Activated naive CD4-positive, alpha-beta T cell treated with anti-CD3 and anti-CD28 coated beads, Interleukin-2, amount 10 ng/mL, durations not matched to agents 7 days and 5 days (primary cell): ENCODE measurements at regions not wholly inside any gene's neighbourhood (a gene's known extent, or its start where the extent isn't known, plus 50 kb on each side); places are given as distances from the start of the nearest gene placed in this dataset.
"Not testable (repeated sequence)": the region's sequence is repeated elsewhere in the genome, so short reads cannot be mapped to it uniquely, and the experiment has no call there.

Experiments
- CTCF ChIA-PET: fragments of 350-600 bp; sonication (Branson Sonifier 250); formaldehyde crosslinking; loops from one replicate; lab custom pipeline; 2021; ENCODE audit warnings: antibody characterized with exemption; lab: Charles Lee
- DNase-seq: peaks from one replicate; pipeline ENCODE4 v3.0.0-alpha.2; 2020
- H3K27ac Mint-ChIP-seq: one replicate; pipeline ENCODE4 v1.8.0; 2021; ENCODE audit warnings: mild to moderate bottlenecking, moderate library complexity, mixed read lengths
- H3K27me3 Mint-ChIP-seq: one replicate; pipeline ENCODE4 v1.8.0; 2021; ENCODE audit warnings: mild to moderate bottlenecking, mixed read lengths
- H3K36me3 Mint-ChIP-seq: one replicate; pipeline ENCODE4 v1.8.0; 2021; ENCODE audit warnings: mixed read lengths
- H3K4me1 Mint-ChIP-seq: one replicate; pipeline ENCODE4 v1.8.0; 2021; ENCODE audit warnings: mixed read lengths
- H3K4me3 Mint-ChIP-seq: one replicate; pipeline ENCODE4 v1.8.0; 2021; ENCODE audit warnings: mild to moderate bottlenecking, moderate library complexity, mixed read lengths
- H3K9me3 Mint-ChIP-seq: one replicate; pipeline ENCODE4 v1.8.0; 2021; ENCODE audit warnings: mixed read lengths

- H3K27ac Mint-ChIP-seq = no peak overlapping the region
- no peak overlapping the region for H3K4me3 Mint-ChIP-seq
- H3K36me3 Mint-ChIP-seq = no peaks in the 10 kb centered on the region
- H3K27me3 Mint-ChIP-seq = no peaks in the 10 kb centered on the region
- no peaks in the 10 kb centered on the region for H3K4me1 Mint-ChIP-seq
- no peak for DNase-seq
- H3K9me3 Mint-ChIP-seq = peaks cover 1% of the 10 kb centered on the region
- CTCF ChIA-PET = no interaction called here
Observed at GRCh38 chr1:187566354-187566753, 737.6 kb downstream of the PLA2G4A start.

GRCh38 chr1:187568067-187568466, 739.3 kb downstream of the PLA2G4A start:
- no peaks in the 10 kb centered on the region for H3K4me1 Mint-ChIP-seq
- no peak for DNase-seq
- no peaks in the 10 kb centered on the region for H3K27me3 Mint-ChIP-seq
- no peak overlapping the region for H3K4me3 Mint-ChIP-seq
- no peak overlapping the region for H3K27ac Mint-ChIP-seq
- peaks cover 1% of the 10 kb centered on the region for H3K9me3 Mint-ChIP-seq
- H3K36me3 Mint-ChIP-seq = no peaks in the 10 kb centered on the region
- CTCF ChIA-PET = no interaction called here

GRCh38 chr1:187570166-187570565, 741.4 kb downstream of the PLA2G4A start:
- Mint-ChIP-seq H3K4me1 (no peaks in the 10 kb centered on the region), H3K4me3 (no peak overlapping the region), H3K27ac (no peak overlapping the region), H3K27me3 (no peaks in the 10 kb centered on the region), H3K9me3 (peaks cover 4% of the 10 kb centered on the region), H3K36me3 (no peaks in the 10 kb centered on the region)
- CTCF ChIA-PET = no interaction called here
- no peak for DNase-seq

GRCh38 chr1:187577610-187578009, 748.9 kb downstream of the PLA2G4A start:
- no peak overlapping the region for H3K4me3 Mint-ChIP-seq
- no peaks in the 10 kb centered on the region for H3K4me1 Mint-ChIP-seq
- H3K27ac Mint-ChIP-seq = no peak overlapping the region
- no peaks in the 10 kb centered on the region for H3K27me3 Mint-ChIP-seq
- no peak for DNase-seq
- CTCF ChIA-PET = no interaction called here
- no peaks in the 10 kb centered on the region for H3K36me3 Mint-ChIP-seq
- peaks cover 2% of the 10 kb centered on the region for H3K9me3 Mint-ChIP-seq

GRCh38 chr1:187588917-187589316, 760.2 kb downstream of the PLA2G4A start:
- Mint-ChIP-seq H3K27ac (no peak overlapping the region), H3K36me3 (no peaks in the 10 kb centered on the region), H3K4me3 (no peak overlapping the region), H3K27me3 (no peaks in the 10 kb centered on the region), H3K4me1 (no peaks in the 10 kb centered on the region), H3K9me3 (no peaks in the 10 kb centered on the region)
- no peak for DNase-seq
- CTCF ChIA-PET = no interaction called here

GRCh38 chr1:187605736-187606135, 777.0 kb downstream of the PLA2G4A start:
- Mint-ChIP-seq H3K9me3 (peaks cover 7% of the 10 kb centered on the region), H3K4me1 (no peaks in the 10 kb centered on the region), H3K27ac (no peak overlapping the region), H3K4me3 (no peak overlapping the region), H3K27me3 (no peaks in the 10 kb centered on the region), H3K36me3 (no peaks in the 10 kb centered on the region)
- DNase-seq = no peak
- CTCF ChIA-PET = no interaction called here

- CTCF ChIA-PET, H3K4me3 Mint-ChIP-seq, H3K4me1 Mint-ChIP-seq, DNase-seq, H3K27me3 Mint-ChIP-seq, H3K27ac Mint-ChIP-seq, H3K36me3 Mint-ChIP-seq: not testable (repeated sequence)
- peaks cover 15% of the 10 kb centered on the region for H3K9me3 Mint-ChIP-seq
Observed at GRCh38 chr1:187615853-187616735, 787.3 kb downstream of the PLA2G4A start.

- CTCF ChIA-PET, H3K27me3 Mint-ChIP-seq, DNase-seq, H3K36me3 Mint-ChIP-seq, H3K4me1 Mint-ChIP-seq, H3K4me3 Mint-ChIP-seq, H3K27ac Mint-ChIP-seq: not testable (repeated sequence)
- peaks cover 14% of the 10 kb centered on the region for H3K9me3 Mint-ChIP-seq
Observed at GRCh38 chr1:187616830-187617229, 788.1 kb downstream of the PLA2G4A start.

GRCh38 chr1:187617776-187618175, 789.0 kb downstream of the PLA2G4A start:
- Mint-ChIP-seq H3K4me3 (no peak overlapping the region), H3K27me3 (no peaks in the 10 kb centered on the region), H3K36me3 (no peaks in the 10 kb centered on the region), H3K4me1 (no peaks in the 10 kb centered on the region), H3K9me3 (peaks cover 14% of the 10 kb centered on the region), H3K27ac (no peak overlapping the region)
- CTCF ChIA-PET = no interaction called here
- DNase-seq = no peak

GRCh38 chr1:187619175-187619574, 790.4 kb downstream of the PLA2G4A start:
- H3K4me1 Mint-ChIP-seq = no peaks in the 10 kb centered on the region
- CTCF ChIA-PET = no interaction called here
- no peak for DNase-seq
- H3K9me3 Mint-ChIP-seq = peaks cover 15% of the 10 kb centered on the region
- H3K36me3 Mint-ChIP-seq = no peaks in the 10 kb centered on the region
- no peaks in the 10 kb centered on the region for H3K27me3 Mint-ChIP-seq
- H3K27ac Mint-ChIP-seq = no peak overlapping the region
- no peak overlapping the region for H3K4me3 Mint-ChIP-seq

- no peak for DNase-seq
- Mint-ChIP-seq H3K9me3 (peaks cover 11% of the 10 kb centered on the region), H3K4me1 (no peaks in the 10 kb centered on the region), H3K27ac (no peak overlapping the region), H3K4me3 (no peak overlapping the region), H3K27me3 (no peaks in the 10 kb centered on the region), H3K36me3 (no peaks in the 10 kb centered on the region)
- CTCF ChIA-PET = no interaction called here
Observed at GRCh38 chr1:187621951-187622350, 793.2 kb downstream of the PLA2G4A start.

GRCh38 chr1:187622545-187622944, 793.8 kb downstream of the PLA2G4A start:
- H3K36me3 Mint-ChIP-seq = no peaks in the 10 kb centered on the region
- H3K9me3 Mint-ChIP-seq = peaks cover 8% of the 10 kb centered on the region
- no peak overlapping the region for H3K27ac Mint-ChIP-seq
- no peaks in the 10 kb centered on the region for H3K27me3 Mint-ChIP-seq
- no peaks in the 10 kb centered on the region for H3K4me1 Mint-ChIP-seq
- no peak overlapping the region for H3K4me3 Mint-ChIP-seq
- CTCF ChIA-PET = no interaction called here
- DNase-seq = no peak

GRCh38 chr1:187624812-187625545, 796.2 kb downstream of the PLA2G4A start:
- no peak for DNase-seq
- no peaks in the 10 kb centered on the region for H3K4me1 Mint-ChIP-seq
- H3K4me3 Mint-ChIP-seq = no peak overlapping the region
- no peaks in the 10 kb centered on the region for H3K27me3 Mint-ChIP-seq
- no peak overlapping the region for H3K27ac Mint-ChIP-seq
- H3K36me3 Mint-ChIP-seq = no peaks in the 10 kb centered on the region
- CTCF ChIA-PET = no interaction called here
- H3K9me3 Mint-ChIP-seq = peaks cover 2% of the 10 kb centered on the region

GRCh38 chr1:187626056-187626455, 797.3 kb downstream of the PLA2G4A start:
- CTCF ChIA-PET = no interaction called here
- no peaks in the 10 kb centered on the region for H3K4me1 Mint-ChIP-seq
- no peak for DNase-seq
- no peaks in the 10 kb centered on the region for H3K27me3 Mint-ChIP-seq
- no peak overlapping the region for H3K4me3 Mint-ChIP-seq
- peaks cover 5% of the 10 kb centered on the region for H3K9me3 Mint-ChIP-seq
- no peak overlapping the region for H3K27ac Mint-ChIP-seq
- no peaks in the 10 kb centered on the region for H3K36me3 Mint-ChIP-seq

GRCh38 chr1:187627516-187627915, 798.8 kb downstream of the PLA2G4A start:
- Mint-ChIP-seq H3K4me3 (no peak overlapping the region), H3K4me1 (no peaks in the 10 kb centered on the region), H3K27me3 (no peaks in the 10 kb centered on the region), H3K36me3 (no peaks in the 10 kb centered on the region), H3K27ac (no peak overlapping the region), H3K9me3 (peaks cover 7% of the 10 kb centered on the region)
- CTCF ChIA-PET = no interaction called here
- DNase-seq = no peak
